Caco-2 (cell line): ENCODE measurements at regions not wholly inside any gene's neighbourhood (a gene's known extent, or its start where the extent isn't known, plus 50 kb on each side); places are given as distances from the start of the nearest gene placed in this dataset.

Experiments used
- BruUV-seq: library from RNA; stranded (reverse); fragments of 400-500 nt; replicated peaks from 2 replicates; lab custom pipeline; 2021; lab: Mats Ljungman, UMichigan
- CTCF ChIA-PET: fragments of 300-600 bp; sonication (Branson Sonifier 250); formaldehyde crosslinking; loops from one replicate; lab custom pipeline; 2022; ENCODE audit warnings: antibody characterized with exemption; lab: Charles Lee
- POLR2A ChIA-PET: fragments of 300-600 bp; sonication (Branson Sonifier 250); formaldehyde crosslinking; loops from one replicate; lab custom pipeline; 2022; ENCODE audit warnings: antibody characterized with exemption; lab: Charles Lee
- DNase-seq, 2 experiments: peaks; one replicate each; pipeline versions ENCODE4 v3.0.0 to v3.0.0-alpha.2; 2020 to 2022
- H3K27me3 ChIP-seq: replicated peaks from 2 replicates; pipeline ENCODE4 v1.6.0; 2011; ENCODE audit warnings: low read length; ENCODE audit not compliant: control insufficient read depth, insufficient read depth
- H3K36me3 ChIP-seq: 2 replicates; pipeline ENCODE4 v1.5.1; 2011; ENCODE audit warnings: low read length; ENCODE audit not compliant: control insufficient read depth, insufficient read depth
- H3K4me1 ChIP-seq: fragments of 250-450 bp; sonication (Bioruptor Pico); 2 replicates; pipeline ENCODE4 v1.5.1; 2020; ENCODE audit warnings: mild to moderate bottlenecking
- H3K4me3 ChIP-seq: 2 replicates; pipeline ENCODE4 v1.5.1; 2011; ENCODE audit warnings: low read depth, mild to moderate bottlenecking, control low read depth, low read length
- H3K9me3 ChIP-seq: fragments of 250-450 bp; sonication (Bioruptor Pico); 2 replicates; pipeline ENCODE4 v1.5.1; 2020; ENCODE audit warnings: mild to moderate bottlenecking, moderate library complexity
- H3K27ac Mint-ChIP-seq: one replicate; pipeline ENCODE4 v1.8.0; 2022; ENCODE audit warnings: mixed read lengths; ENCODE audit not compliant: unreplicated experiment
- H3K27me3 Mint-ChIP-seq: one replicate; pipeline ENCODE4 v1.8.0; 2022; ENCODE audit warnings: mixed read lengths; ENCODE audit not compliant: insufficient read depth, unreplicated experiment
- H3K36me3 Mint-ChIP-seq: one replicate; pipeline ENCODE4 v1.8.0; 2022; ENCODE audit warnings: mild to moderate bottlenecking, mixed read lengths; ENCODE audit not compliant: insufficient read depth, unreplicated experiment
- H3K4me1 Mint-ChIP-seq: one replicate; pipeline ENCODE4 v1.8.0; 2022; ENCODE audit warnings: low read depth, mixed read lengths; ENCODE audit not compliant: unreplicated experiment
- H3K4me3 Mint-ChIP-seq: one replicate; pipeline ENCODE4 v1.8.0; 2022; ENCODE audit warnings: mild to moderate bottlenecking, moderate library complexity, mixed read lengths; ENCODE audit not compliant: unreplicated experiment
- H3K9me3 Mint-ChIP-seq: one replicate; pipeline ENCODE4 v1.8.0; 2022; ENCODE audit warnings: mixed read lengths; ENCODE audit not compliant: unreplicated experiment
- CTCF ChIP-seq, 2 experiments: fragments of 200-600 bp in 1 of 2; IDR thresholded peaks; 1 replicate in 1 of 2; 2 replicates in 1 of 2; pipeline versions ENCODE4 v1.5.1 to v1.8.0; 2011 to 2022; ENCODE audit warnings: antibody characterized with exemption in 1 of 2, control low read depth in 1 of 2, inconsistent platforms in 1 of 2, low read depth in 1 of 2, low read length in 1 of 2, mild to moderate bottlenecking in 1 of 2, moderate library complexity in 1 of 2; ENCODE audit not compliant: insufficient read depth in 1 of 2, severe bottlenecking in 1 of 2, unreplicated experiment in 1 of 2
- intact Hi-C: fragments of 100-400 bp; cut with micrococcal nuclease; formaldehyde crosslinking; loops from one replicate; pipeline ENCODE4 v1.10.0; 2022; ENCODE audit not compliant: unreplicated experiment

- Histone ChIP-seq H3K4me3 (no peak overlapping the region), H3K9me3 (no peaks in the 10 kb centered on the region), H3K4me1 (peaks cover 25% of the 10 kb centered on the region), H3K27me3 (no peaks in the 10 kb centered on the region), H3K36me3 (no peaks in the 10 kb centered on the region)
- ChIA-PET CTCF (no interaction called here), POLR2A (no interaction called here)
- DNase-seq, result no peak
- BruUV-seq, result no TSS peak
- Mint-ChIP-seq H3K27ac (no peak overlapping the region), H3K4me1 (peaks cover 18% of the 10 kb centered on the region), H3K27me3 (no peaks in the 10 kb centered on the region), H3K9me3 (peaks cover 12% of the 10 kb centered on the region), H3K36me3 (peaks cover 8% of the 10 kb centered on the region), H3K4me3 (no peak overlapping the region)
- intact Hi-C loops, result no loop called here
- TF ChIP-seq CTCF (IDR thresholded peaks at IDR 0.05; ENCODE audit: insufficient read depth in 1 of 2, low read depth in 1 of 2, low read length in 1 of 2, severe bottlenecking in 1 of 2, unreplicated experiment in 1 of 2), result no peak
Measured at GRCh38 chr5:167702014-167702413, 589.4 kb upstream of the WWC1 start.

- Histone ChIP-seq H3K36me3 (no peaks in the 10 kb centered on the region), H3K4me1 (peaks cover 29% of the 10 kb centered on the region), H3K9me3 (no peaks in the 10 kb centered on the region), H3K27me3 (no peaks in the 10 kb centered on the region), H3K4me3 (no peak overlapping the region)
- no peaks in the 10 kb centered on the region for H3K4me1 Mint-ChIP-seq
- no peak overlapping the region for H3K27ac Mint-ChIP-seq
- no peaks in the 10 kb centered on the region for H3K36me3 Mint-ChIP-seq
- CTCF ChIA-PET, result no interaction called here
- H3K9me3 Mint-ChIP-seq, result no peaks in the 10 kb centered on the region
- DNase-seq, result peak in 1 of 2 experiments; percentile 10
- TF ChIP-seq CTCF (IDR thresholded peaks at IDR 0.05; ENCODE audit: insufficient read depth in 1 of 2, low read depth in 1 of 2, low read length in 1 of 2, severe bottlenecking in 1 of 2, unreplicated experiment in 1 of 2), result no peak
- intact Hi-C loops, result no loop called here
- no peak overlapping the region for H3K4me3 Mint-ChIP-seq
- no peaks in the 10 kb centered on the region for H3K27me3 Mint-ChIP-seq
- no TSS peak for BruUV-seq
- POLR2A ChIA-PET, result no interaction called here
Measured at GRCh38 chr5:167708449-167708848, 583.0 kb upstream of the WWC1 start.

GRCh38 chr5:167709625-167710024 lies 581.8 kb upstream of the WWC1 start:
- Histone ChIP-seq H3K4me1 (peaks cover 29% of the 10 kb centered on the region), H3K27me3 (no peaks in the 10 kb centered on the region), H3K36me3 (no peaks in the 10 kb centered on the region), H3K4me3 (no peak overlapping the region), H3K9me3 (no peaks in the 10 kb centered on the region)
- H3K9me3 Mint-ChIP-seq, result no peaks in the 10 kb centered on the region
- H3K36me3 Mint-ChIP-seq, result no peaks in the 10 kb centered on the region
- CTCF ChIA-PET, result no interaction called here
- H3K27me3 Mint-ChIP-seq, result no peaks in the 10 kb centered on the region
- intact Hi-C loops, result loop anchor here (1.0 to 2.0 kb wide), 2 partner anchors 10 to 75 kb away; no protein-coding TSS in a partner anchor
- BruUV-seq, result no TSS peak
- no peak overlapping the region for H3K27ac Mint-ChIP-seq
- no peak overlapping the region for H3K4me3 Mint-ChIP-seq
- POLR2A ChIA-PET, result no interaction called here
- no peak for DNase-seq
- TF ChIP-seq CTCF (IDR thresholded peaks at IDR 0.05; ENCODE audit: insufficient read depth in 1 of 2, low read depth in 1 of 2, low read length in 1 of 2, severe bottlenecking in 1 of 2, unreplicated experiment in 1 of 2), result no peak
- H3K4me1 Mint-ChIP-seq, result no peaks in the 10 kb centered on the region
